Colonic mucosa (tissue), 4 donors: ENCODE measurements at regions not wholly inside any gene's neighbourhood (a gene's known extent, or its start where the extent isn't known, plus 50 kb on each side); places are given as distances from the start of the nearest gene placed in this dataset.
"Not testable (repeated sequence)": the region's sequence is repeated elsewhere in the genome, so short reads cannot be mapped to it uniquely, and the experiment has no call there.

ENCODE experiments used
- DNase-seq: peaks from one replicate; pipeline ENCODE4 v3.0.0-alpha.2; 2020
- H3K27ac ChIP-seq: fragments of 200-600 bp; one replicate; pipeline ENCODE4 v1.8.0; 2021
- H3K27me3 ChIP-seq: fragments of 200-600 bp; one replicate; pipeline ENCODE4 v1.8.0; 2021
- H3K36me3 ChIP-seq: fragments of 200-600 bp; one replicate; pipeline ENCODE4 v1.8.0; 2021
- H3K4me1 ChIP-seq: fragments of 200-600 bp; one replicate; pipeline ENCODE4 v1.8.0; 2021; ENCODE audit warnings: mild to moderate bottlenecking
- H3K4me3 ChIP-seq: fragments of 200-600 bp; one replicate; pipeline ENCODE4 v1.8.0; 2021
- H3K9ac ChIP-seq, 2 donors: one replicate each; pipeline ENCODE4 v1.7.0; 2013; ENCODE audit warnings: control low read depth in 2 of 2, low read depth in 2 of 2, low read length in 2 of 2
- H3K9me3 ChIP-seq: fragments of 200-600 bp; one replicate; pipeline ENCODE4 v1.8.0; 2021
- CTCF ChIP-seq: fragments of 200-600 bp; IDR thresholded peaks from one replicate; pipeline ENCODE4 v1.8.0; 2022; ENCODE audit warnings: antibody characterized with exemption, mild to moderate bottlenecking
- intact Hi-C: fragments of 100-400 bp; cut with DNase I; formaldehyde crosslinking; loops from one replicate; pipeline ENCODE4 v1.14.1; 2022
- donor health status: healthy.
- donor health status: DM: no; HTN: no; CAD: no.
- donor health status: DM: no; HTN: no; CAD: no.

- Histone ChIP-seq H3K27me3 (no peaks in the 10 kb centered on the region), H3K4me3 (no peak overlapping the region), H3K9ac (no peak overlapping the region), H3K36me3 (no peaks in the 10 kb centered on the region), H3K27ac (no peak overlapping the region), H3K4me1 (no peaks in the 10 kb centered on the region), H3K9me3 (no peaks in the 10 kb centered on the region)
- no peak for DNase-seq
- intact Hi-C loops, result no loop called here
- no peak for TF ChIP-seq CTCF
These were observed 1590.2 kb upstream of the B3GALT2 start for GRCh38 chr1:194776657-194777056.

DNA sequence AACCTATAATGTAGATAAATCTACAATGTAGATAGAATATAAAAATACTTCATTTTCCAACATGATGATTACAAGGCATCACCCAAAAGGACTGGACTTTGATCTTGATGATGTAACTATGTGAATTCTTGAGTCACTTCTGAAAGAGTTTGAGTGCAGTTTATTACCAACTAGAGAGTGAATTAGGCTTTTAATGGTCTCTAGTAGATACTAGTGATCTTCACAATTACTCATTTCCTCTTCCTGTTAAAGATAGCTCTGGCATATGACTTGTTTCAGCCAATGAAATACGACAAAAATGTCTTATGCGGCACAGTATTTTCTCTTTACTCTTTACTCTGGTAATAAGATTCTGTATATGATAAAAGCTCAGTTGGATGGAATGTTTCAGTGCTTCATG, 1588.1 kb upstream of the B3GALT2 start:
- H3K9me3 ChIP-seq, result no peaks in the 10 kb centered on the region
- no peak overlapping the region for H3K27ac ChIP-seq
- no peak for TF ChIP-seq CTCF
- no peak for DNase-seq
- H3K4me1 ChIP-seq, result no peaks in the 10 kb centered on the region
- H3K9ac ChIP-seq, result no peak overlapping the region
- intact Hi-C loops, result no loop called here
- no peaks in the 10 kb centered on the region for H3K36me3 ChIP-seq
- H3K27me3 ChIP-seq, result no peaks in the 10 kb centered on the region
- no peak overlapping the region for H3K4me3 ChIP-seq

DNA sequence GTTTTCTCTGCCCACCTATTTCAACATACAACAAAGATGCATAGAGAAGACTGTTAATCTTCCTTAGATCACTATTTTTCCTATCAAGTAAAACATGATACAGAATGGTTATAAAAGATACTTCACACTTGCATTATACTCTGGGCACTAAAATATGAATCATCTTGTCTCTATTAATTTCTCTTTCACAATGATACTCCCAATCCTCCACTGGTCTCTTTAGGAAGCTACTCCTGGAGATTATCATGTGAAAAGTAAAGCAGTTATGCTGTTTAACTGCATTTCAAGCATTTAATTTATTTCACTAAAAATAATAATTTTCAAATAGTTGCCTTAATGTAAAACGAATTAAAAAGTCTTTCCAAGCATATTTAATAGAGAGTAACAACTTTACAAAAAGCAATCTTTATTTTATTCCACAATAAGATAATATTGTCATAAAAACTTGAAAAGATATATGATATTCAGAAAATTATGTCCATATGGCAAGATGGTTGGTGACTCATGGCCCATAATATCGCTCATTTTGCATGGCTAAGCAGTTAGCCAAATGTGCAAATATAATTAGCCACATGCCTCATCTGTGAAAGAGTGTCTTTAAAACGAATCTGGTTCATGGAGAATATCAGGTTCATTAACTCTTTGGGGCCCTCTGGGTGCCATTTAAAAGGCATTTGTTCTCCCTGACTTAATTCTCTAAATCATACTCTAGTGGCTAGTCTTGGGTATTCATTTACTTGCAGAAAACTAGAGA, 1569.0 kb upstream of the B3GALT2 start:
- TF ChIP-seq CTCF, result no peak
- Histone ChIP-seq H3K27me3 (no peaks in the 10 kb centered on the region), H3K9me3 (no peaks in the 10 kb centered on the region), H3K4me1 (no peaks in the 10 kb centered on the region), H3K9ac (no peak overlapping the region), H3K36me3 (no peaks in the 10 kb centered on the region), H3K4me3 (no peak overlapping the region), H3K27ac (no peak overlapping the region)
- intact Hi-C loops, result no loop called here
- DNase-seq, result no peak

DNA sequence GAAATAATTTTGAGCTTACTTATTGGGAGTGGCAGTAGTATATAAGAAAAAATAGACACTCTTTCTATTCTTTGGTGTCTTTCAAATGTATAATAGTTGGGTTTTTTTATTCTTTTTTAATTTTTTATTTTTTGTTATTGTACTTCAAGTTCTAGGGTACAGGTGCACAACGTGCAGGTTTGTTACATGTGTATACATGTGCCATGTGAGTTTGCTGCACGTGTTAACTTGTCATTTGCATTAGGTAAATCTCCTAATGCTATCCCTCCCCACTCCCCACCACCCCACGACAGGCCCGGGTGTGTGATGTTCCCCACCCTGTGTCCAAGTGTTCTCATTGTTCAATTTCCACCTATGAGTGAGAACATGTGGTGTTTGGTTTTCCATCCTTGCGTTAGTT, 1552.4 kb upstream of the B3GALT2 start:
- H3K27me3 ChIP-seq, H3K4me3 ChIP-seq, intact Hi-C loops, H3K27ac ChIP-seq, H3K9me3 ChIP-seq, H3K36me3 ChIP-seq, H3K4me1 ChIP-seq, H3K9ac ChIP-seq, DNase-seq: not testable (repeated sequence)

DNA sequence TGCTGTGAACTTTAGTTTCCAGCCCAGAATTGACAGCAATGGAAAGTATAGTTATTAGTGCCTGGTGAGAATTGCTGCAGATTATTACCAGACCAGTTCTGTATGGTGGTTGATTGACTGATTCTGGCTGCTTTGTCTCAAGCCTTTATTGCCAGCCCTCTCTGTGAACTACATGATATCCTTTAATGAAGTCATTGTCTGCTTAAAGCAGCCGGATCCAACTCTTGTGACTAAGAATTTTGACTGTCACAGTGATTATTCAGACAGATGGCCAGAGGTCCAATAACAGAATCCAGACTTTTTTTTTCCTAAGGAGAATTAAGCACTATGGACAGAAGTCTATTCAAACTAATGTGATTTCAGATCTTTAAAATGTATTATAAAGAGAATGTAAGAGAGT, 1548.6 kb upstream of the B3GALT2 start:
- no peaks in the 10 kb centered on the region for H3K4me1 ChIP-seq
- no peak overlapping the region for H3K9ac ChIP-seq
- no peak overlapping the region for H3K27ac ChIP-seq
- no peak for DNase-seq
- H3K27me3 ChIP-seq, result no peaks in the 10 kb centered on the region
- no peak for TF ChIP-seq CTCF
- H3K9me3 ChIP-seq, result no peaks in the 10 kb centered on the region
- no peaks in the 10 kb centered on the region for H3K36me3 ChIP-seq
- intact Hi-C loops, result no loop called here
- no peak overlapping the region for H3K4me3 ChIP-seq

GRCh38 chr1:194731025-194731424, 1544.6 kb upstream of the B3GALT2 start:
- Histone ChIP-seq H3K27ac (no peak overlapping the region), H3K9ac (no peak overlapping the region), H3K4me3 (no peak overlapping the region), H3K36me3 (no peaks in the 10 kb centered on the region), H3K27me3 (no peaks in the 10 kb centered on the region), H3K4me1 (no peaks in the 10 kb centered on the region), H3K9me3 (no peaks in the 10 kb centered on the region)
- no peak for TF ChIP-seq CTCF
- no peak for DNase-seq
- intact Hi-C loops, result no loop called here
